Transverse colon (tissue), 4 donors: ENCODE measurements at regions not wholly inside any gene's neighbourhood (a gene's known extent, or its start where the extent isn't known, plus 50 kb on each side); places are given as distances from the start of the nearest gene placed in this dataset.

ENCODE experiments used
- DNase-seq: peaks from one replicate; pipeline ENCODE4 v3.0.0-alpha.2; 2019
- H3K27ac ChIP-seq, 4 donors: fragments of 200-600 bp; sonication (generic); 2 replicates each; pipeline ENCODE4 v1.5.1; 2016 to 2018; ENCODE audit warnings: inconsistent platforms in 4 of 4
- H3K27me3 ChIP-seq: fragments of 200-600 bp; sonication (generic); 2 replicates; pipeline ENCODE4 v1.5.1; 2017; ENCODE audit warnings: inconsistent platforms
- H3K36me3 ChIP-seq, 4 donors: fragments of 200-600 bp; sonication (generic); 2 replicates each; pipeline ENCODE4 v1.5.1; 2017 to 2019; ENCODE audit warnings: inconsistent platforms in 4 of 4
- H3K4me1 ChIP-seq, 4 donors: fragments of 200-600 bp; sonication (generic); 2 replicates each; pipeline ENCODE4 v1.5.1; 2017 to 2020; ENCODE audit warnings: inconsistent platforms in 4 of 4
- H3K4me3 ChIP-seq, 4 donors: fragments of 200-600 bp; sonication (generic); 1 replicate in 1 of 4; 2 replicates in 3 of 4; pipeline versions ENCODE4 v1.5.1 to v1.6.1; 2017 to 2019; ENCODE audit warnings: inconsistent platforms in 4 of 4
- H3K9me3 ChIP-seq, 2 donors: fragments of 200-600 bp; sonication (generic); 2 replicates each; pipeline ENCODE4 v1.5.1; 2017 to 2019; ENCODE audit warnings: inconsistent platforms in 2 of 2
- CTCF ChIP-seq, 5 experiments: fragments of 200-600 bp in 3 of 5; fragments of 450-650 bp in 2 of 5; sonication (generic) in 3 of 5; IDR thresholded peaks; 1 replicate in 2 of 5; 2 replicates in 3 of 5; pipeline ENCODE4 v1.5.1; 2016 to 2017; ENCODE audit warnings: antibody characterized with exemption in 5 of 5, inconsistent platforms in 3 of 5, mild to moderate bottlenecking in 2 of 5, moderate library complexity in 1 of 5
- EP300 ChIP-seq: sonication (generic); formaldehyde crosslinking; IDR thresholded peaks from one replicate; pipeline ENCODE4 v1.6.1; 2017; ENCODE audit warnings: antibody characterized with exemption, low read depth
- POLR2A ChIP-seq: fragments of 450-650 bp; IDR thresholded peaks from one replicate; pipeline ENCODE4 v1.6.1; 2016; ENCODE audit warnings: antibody characterized with exemption, mild to moderate bottlenecking, moderate library complexity
- POLR2AphosphoS5 ChIP-seq, 3 donors: sonication (generic); formaldehyde crosslinking; IDR thresholded peaks; one replicate each; pipeline ENCODE4 v1.6.1; 2016; ENCODE audit warnings: antibody characterized with exemption in 3 of 3
- WGBS, 2 donors: methylation state at CpG; one replicate each; pipeline ENCODE4 v1.1.5; 2018; ENCODE audit warnings: low coverage in 1 of 2; 5-methylcytosine and 5-hydroxymethylcytosine counted together
- in situ Hi-C, 4 donors: fragments of 200-750 bp; cut with MboI; loops; one replicate each; pipeline versions ENCODE4 v1.15.0 to v1.15.1; 2017; ENCODE audit warnings: low sequenced_read_pairs in 3 of 4, low pct_ligation_motif_present in 1 of 4, low pct_unique_long_range_greater_than_20kb in 1 of 4
- intact Hi-C: fragments of 100-400 bp; cut with DNase I; formaldehyde crosslinking; loops from one replicate; pipeline ENCODE4 v1.15.1; 2023; ENCODE audit warnings: low total_unique reads

GRCh38 chr18:60593249-60593648 lies 220.7 kb upstream of the MC4R start:
- no peak overlapping the region for H3K27ac ChIP-seq
- H3K4me1 ChIP-seq = no peaks in the 10 kb centered on the region
- no peak for DNase-seq
- H3K36me3 ChIP-seq = no peaks in the 10 kb centered on the region
- intact Hi-C loops = no loop called here
- no peaks in the 10 kb centered on the region for H3K9me3 ChIP-seq
- TF ChIP-seq POLR2AphosphoS5 (IDR thresholded peaks at IDR 0.05) (no peak), POLR2A (no peak), CTCF (IDR thresholded peaks at IDR 0.05) (no peak), EP300 (no peak)
- H3K27me3 ChIP-seq = no peaks in the 10 kb centered on the region
- H3K4me3 ChIP-seq = no peak overlapping the region
- WGBS, 2 donors = 44 to 57% methylated on average over 2 to 5 of the region's 5 CpGs
- in situ Hi-C loops = no loop called here

- intact Hi-C loops = no loop called here
- H3K9me3 ChIP-seq = no peaks in the 10 kb centered on the region
- H3K27me3 ChIP-seq = no peaks in the 10 kb centered on the region
- TF ChIP-seq POLR2A = no peak
- no peak for TF ChIP-seq EP300
- TF ChIP-seq CTCF (IDR thresholded peaks at IDR 0.05) = no peak
- DNase-seq = no peak
- no peak overlapping the region for H3K4me3 ChIP-seq
- H3K27ac ChIP-seq = no peak overlapping the region
- H3K36me3 ChIP-seq = no peaks in the 10 kb centered on the region
- H3K4me1 ChIP-seq = no peaks in the 10 kb centered on the region
- in situ Hi-C loops = no loop called here
- 50 to 63% methylated on average over 3 of the region's 3 CpGs for WGBS, 2 donors
Observed at GRCh38 chr18:60596928-60597327, 224.4 kb upstream of the MC4R start.

GRCh38 chr18:60599267-60599666 lies 226.7 kb upstream of the MC4R start:
- no peak for DNase-seq
- no peaks in the 10 kb centered on the region for H3K4me1 ChIP-seq
- no peak overlapping the region for H3K4me3 ChIP-seq
- WGBS, 2 donors = 54 to 57% methylated on average over 1 of the region's 1 CpG
- no peaks in the 10 kb centered on the region for H3K27me3 ChIP-seq
- H3K27ac ChIP-seq = no peak overlapping the region
- intact Hi-C loops = no loop called here
- in situ Hi-C loops = no loop called here
- H3K9me3 ChIP-seq = no peaks in the 10 kb centered on the region
- no peaks in the 10 kb centered on the region for H3K36me3 ChIP-seq
- TF ChIP-seq POLR2AphosphoS5 (IDR thresholded peaks at IDR 0.05) (no peak), POLR2A (no peak), EP300 (no peak), CTCF (IDR thresholded peaks at IDR 0.05) (no peak)

- H3K27me3 ChIP-seq = no peaks in the 10 kb centered on the region
- WGBS, 2 donors = 78 to 83% methylated on average over 2 of the region's 2 CpGs
- H3K27ac ChIP-seq = no peak overlapping the region
- H3K4me1 ChIP-seq = no peaks in the 10 kb centered on the region
- H3K9me3 ChIP-seq = no peaks in the 10 kb centered on the region
- intact Hi-C loops = no loop called here
- no peak for DNase-seq
- no peak overlapping the region for H3K4me3 ChIP-seq
- H3K36me3 ChIP-seq = no peaks in the 10 kb centered on the region
- no peak for TF ChIP-seq POLR2AphosphoS5 (IDR thresholded peaks at IDR 0.05)
- no peak for TF ChIP-seq POLR2A
- TF ChIP-seq CTCF (IDR thresholded peaks at IDR 0.05) = no peak
- no peak for TF ChIP-seq EP300
- in situ Hi-C loops = no loop called here
Observed at GRCh38 chr18:60599995-60600394, 227.4 kb upstream of the MC4R start.
